Right renal cortex interstitium (tissue), 3 donors: ENCODE measurements at regions not wholly inside any gene's neighbourhood (a gene's known extent, or its start where the extent isn't known, plus 50 kb on each side); places are given as distances from the start of the nearest gene placed in this dataset.
"Not testable (repeated sequence)": the region's sequence is repeated elsewhere in the genome, so short reads cannot be mapped to it uniquely, and the experiment has no call there.

ENCODE experiments used
- DNase-seq, 3 donors: peaks; one replicate each; pipeline ENCODE4 v3.0.0-alpha.2; 2013; ENCODE audit warnings: low read depth in 3 of 3, low spot score in 2 of 3

DNA sequence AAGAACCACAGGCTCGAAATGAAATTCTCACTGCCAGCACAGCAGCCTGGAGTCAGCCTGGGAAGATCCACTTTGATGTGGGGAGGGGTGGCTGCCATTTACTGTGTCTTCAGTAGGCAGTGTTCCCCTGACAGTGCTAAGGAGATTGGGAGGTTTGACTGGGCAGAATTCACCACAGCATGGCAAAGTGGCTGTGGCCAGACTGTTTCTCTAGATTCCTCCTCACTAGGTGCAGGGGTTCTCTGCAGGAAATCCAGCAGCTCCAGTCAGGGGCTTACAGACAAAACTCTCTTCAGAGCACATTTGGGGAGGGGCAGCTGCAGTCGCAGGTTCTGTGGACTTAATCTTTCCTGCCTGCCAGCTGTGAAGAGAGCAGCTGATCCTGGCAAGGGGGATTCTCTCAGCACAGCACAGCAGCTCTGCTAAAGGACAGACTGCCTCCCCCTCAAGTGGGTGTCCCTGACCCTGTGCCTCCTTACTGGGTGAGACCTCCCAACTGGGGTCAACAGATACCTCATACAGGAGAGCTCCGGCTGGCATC is 1174.0 kb downstream of the RAPGEF2 start:
- DNase-seq = no peak

DNA sequence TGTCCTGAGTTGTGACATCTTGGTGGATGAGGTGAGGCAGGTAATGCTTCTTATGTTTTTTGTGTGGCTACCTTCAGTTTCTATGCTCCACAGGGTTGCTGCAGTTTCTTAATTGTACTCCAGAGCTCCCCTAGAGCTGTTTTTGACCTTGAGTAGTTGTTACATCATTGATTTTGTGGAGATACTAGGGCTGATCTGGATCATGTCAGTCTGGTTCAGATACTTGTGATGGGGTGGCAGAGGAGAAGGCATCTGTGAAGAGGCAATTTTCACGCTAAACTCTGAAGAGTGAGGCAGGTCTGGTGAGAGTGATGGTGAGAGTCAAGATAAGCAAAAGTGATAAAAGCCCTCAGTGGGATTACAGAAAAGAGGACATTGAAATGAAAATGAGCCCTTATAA is 1180.2 kb downstream of the RAPGEF2 start:
- DNase-seq = no peak

DNA sequence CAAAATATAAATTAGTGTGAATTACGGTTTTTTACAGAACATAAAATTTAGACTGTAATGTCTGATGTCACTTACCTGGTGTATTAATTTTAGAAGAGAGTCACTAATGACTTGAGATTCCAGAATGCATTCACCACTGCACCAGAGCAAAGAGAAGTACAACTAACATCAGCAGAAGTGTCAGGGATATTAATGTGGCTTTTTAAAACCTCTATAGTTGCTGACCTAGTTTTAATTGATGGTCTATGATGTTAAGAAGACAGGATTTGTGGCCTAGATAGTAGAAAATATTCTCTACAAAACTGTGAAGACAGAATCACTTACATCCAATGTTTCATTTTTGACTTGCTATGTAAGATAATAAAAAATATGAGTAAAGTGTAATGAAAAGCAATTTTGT is 1181.6 kb downstream of the RAPGEF2 start:
- no peak for DNase-seq

DNA sequence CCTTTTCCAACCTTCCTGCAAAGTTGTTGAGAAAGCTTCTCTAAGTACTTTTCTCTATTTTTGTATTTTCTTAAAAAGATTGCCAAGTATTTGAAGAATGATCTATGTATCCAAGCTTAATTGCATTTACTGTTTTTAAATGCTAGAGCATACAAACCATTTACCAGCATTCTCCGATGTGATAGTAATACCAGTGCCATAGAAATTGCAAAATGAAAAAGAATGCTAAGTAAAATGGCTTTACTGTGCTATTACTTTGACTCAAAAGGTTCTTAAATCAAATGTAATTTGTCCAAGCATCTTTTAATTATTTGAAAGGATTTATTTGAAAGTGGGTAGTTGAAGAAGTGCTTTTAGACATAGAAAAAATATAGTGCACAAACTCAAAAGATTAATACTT is 1183.2 kb downstream of the RAPGEF2 start:
- no peak for DNase-seq

DNA sequence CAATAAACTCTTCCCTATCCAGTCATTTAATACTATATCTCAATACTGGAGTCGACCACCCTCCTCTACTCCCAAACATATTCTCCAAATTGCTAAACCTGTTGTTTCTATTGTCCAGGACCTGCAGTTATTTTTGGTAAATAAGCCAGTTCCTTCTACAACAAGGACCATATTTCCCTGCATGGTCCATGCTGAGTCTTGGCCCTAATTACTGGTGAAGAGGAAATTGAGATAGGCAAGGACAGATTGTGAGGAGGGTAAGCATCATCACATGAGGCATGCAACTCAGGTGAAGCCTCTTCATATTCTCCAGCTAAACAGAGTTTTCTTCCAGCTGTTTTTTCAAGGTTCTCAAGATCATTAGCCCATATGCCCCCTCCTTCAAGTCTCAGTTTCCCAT is 1193.6 kb downstream of the RAPGEF2 start:
- no peak for DNase-seq

DNA sequence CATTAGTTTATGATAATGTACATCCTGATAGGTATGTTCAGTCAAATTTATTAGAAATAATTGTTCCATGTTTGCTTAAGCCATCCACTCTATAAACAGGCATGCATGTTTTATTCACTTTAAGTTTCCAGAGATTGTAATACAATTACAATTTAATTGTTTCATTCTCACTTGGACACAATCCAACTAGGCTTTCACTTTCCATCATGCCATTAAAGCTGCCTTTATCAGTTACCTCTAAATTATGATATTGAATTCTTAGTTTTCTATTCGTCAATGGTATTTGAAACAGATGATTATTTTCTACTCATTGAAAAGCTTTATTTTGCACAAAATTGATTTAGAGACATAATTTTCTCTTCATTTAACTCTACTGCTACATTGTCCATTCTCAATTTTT is 1196.3 kb downstream of the RAPGEF2 start:
- DNase-seq = no peak

DNA sequence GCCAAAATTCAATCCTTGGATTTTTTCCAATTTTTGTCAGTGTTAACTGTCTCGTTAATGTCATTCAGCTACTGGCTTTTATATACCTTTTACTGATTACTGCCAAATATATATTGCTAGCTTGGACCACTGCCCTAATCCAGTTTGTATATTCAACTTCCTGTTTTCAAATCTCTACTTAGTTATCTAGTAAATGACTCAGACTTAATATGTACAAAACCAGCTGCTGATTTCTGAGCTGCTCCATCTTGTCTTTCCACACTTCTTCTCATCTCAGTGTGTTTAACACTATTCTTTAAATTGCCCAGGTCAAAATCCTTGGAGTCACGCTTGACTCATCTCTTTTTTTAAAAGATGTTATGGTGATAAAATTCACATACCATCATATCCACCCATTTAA is 1196.7 kb downstream of the RAPGEF2 start:
- DNase-seq = no peak

DNA sequence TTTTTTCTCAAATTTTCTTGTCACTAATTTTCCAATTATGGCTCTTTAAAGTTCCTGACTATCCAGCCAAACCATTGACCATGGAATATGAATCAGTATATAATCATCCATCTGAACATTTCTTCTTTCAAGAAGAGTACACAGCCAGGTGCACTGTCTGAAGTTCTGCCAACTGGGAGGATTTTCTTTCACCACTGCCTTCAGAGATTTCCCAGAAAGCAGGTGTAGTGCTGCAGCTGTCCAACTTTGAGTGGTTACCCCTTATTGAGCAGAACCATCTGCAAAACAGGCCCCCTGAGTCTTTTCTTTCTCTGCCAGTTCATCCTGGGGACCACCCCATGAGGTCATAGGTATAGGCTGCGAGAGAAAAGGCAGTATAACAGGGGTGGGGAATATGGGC is 1213.2 kb downstream of the RAPGEF2 start:
- DNase-seq = no peak

DNA sequence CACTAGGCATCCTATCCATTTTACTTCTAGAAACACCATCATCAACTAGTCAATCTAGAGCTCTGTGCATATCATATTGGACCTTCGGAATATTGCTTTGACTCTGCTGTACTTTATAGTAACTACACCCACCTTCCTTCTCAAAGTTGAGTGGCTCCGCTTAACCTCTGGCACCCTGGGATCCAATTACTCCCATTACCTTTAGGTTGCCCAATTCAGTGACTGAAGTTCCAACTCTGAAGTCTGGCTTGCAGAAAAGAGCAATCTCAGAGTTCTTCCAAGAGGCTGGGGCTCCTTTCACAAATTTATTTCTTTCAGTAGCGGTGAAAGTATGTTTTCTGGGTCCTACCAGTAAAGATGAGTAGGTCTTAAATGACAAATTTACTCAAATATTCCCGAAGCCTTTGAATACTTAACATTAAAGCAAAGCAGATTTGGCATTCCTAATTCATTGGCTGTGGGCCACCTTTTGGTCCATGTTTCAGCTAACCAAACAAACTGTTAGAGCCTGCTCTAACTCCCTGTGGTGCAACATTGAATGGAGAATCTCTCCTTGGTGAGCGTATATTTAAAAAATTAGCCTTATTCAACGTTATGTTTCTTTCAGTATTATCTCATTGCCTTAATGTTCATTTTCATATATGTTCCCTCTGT is 1215.8 kb downstream of the RAPGEF2 start:
- no peak for DNase-seq

DNA sequence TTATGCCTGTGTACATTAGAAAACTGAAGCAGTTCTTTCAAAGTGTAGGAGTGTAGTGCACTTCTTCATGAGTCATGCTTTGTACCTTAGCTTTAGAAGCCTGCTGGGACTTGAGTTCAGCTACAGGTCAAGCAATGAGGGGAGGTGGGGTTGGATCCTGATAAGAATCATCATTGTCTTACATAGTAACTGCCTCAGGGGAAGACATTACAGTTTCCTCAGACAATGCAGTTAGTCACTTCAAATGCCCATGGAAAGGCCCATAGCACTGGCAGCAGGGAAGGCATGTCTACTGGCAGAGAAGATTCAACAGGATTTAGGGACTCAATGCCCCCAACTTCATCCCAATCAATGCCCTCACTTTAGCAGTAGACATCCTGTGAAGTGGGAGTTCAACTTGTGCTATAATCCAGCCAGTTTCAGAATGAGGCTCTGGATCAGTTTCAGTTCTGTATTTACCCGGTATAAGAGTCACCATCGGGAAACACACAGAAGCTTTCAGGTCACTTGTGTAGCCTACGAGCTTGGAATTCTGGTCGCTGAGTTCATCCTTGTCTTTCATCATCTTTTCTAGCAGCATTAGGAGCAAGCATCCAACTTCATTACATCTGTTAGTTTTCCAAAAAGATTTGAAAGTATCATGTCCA is 1216.5 kb downstream of the RAPGEF2 start:
- no peak for DNase-seq

DNA sequence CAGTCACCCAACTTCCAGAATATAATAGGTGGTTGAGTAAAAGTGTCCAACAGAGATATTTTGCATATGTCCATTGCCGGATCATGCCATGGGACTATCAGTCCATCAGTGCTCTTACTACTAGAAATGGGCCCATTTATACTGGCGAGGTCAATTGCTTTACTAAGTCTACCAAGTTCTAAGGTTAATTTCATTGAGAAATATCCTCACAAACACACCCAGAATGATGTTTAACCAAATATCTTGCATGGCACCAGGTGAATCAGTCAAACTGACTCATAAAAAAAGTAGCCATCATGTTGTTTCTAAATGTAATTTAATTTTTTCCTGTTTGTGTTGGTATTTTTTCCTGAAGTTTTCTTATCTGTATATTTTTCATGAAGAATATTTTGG is 1217.0 kb downstream of the RAPGEF2 start:
- DNase-seq = no peak

DNA sequence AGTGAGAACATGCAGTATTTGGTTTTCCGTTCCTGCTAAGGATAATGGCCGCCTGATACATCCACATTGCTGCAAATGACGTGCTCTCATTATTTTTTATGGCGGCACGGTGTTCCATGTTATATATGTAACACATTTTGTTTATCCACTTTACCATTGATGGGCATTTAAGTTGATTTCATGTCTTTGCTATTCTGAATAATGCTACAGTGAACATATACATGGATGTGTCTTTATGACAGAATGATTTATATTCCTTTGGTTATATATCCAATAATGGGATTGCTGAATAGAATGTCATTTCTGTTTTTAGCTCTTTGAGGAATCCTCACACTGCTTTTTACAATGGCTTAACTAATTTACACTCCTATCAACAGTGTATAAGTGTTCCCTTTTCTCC is 1223.2 kb downstream of the RAPGEF2 start:
- DNase-seq = no peak

DNA sequence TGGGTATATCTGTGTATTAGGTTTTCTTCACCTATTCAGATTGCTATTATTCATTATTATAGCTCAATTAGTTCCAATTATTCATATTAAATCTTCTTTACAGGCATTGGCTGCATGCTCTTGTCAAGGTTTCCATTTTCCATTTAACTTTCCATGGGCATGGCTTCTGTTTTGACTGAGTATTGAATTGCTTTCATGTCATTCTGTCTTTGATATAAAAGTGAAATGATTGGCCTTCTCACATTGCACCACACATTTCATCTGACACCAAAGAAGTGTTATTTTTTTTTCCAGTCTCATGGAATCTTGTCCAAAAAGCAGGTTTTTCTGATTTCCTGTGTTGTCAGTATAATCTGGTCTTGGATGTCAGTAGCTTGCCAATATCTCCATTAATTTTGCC is 1244.3 kb downstream of the RAPGEF2 start:
- DNase-seq = no peak

DNA sequence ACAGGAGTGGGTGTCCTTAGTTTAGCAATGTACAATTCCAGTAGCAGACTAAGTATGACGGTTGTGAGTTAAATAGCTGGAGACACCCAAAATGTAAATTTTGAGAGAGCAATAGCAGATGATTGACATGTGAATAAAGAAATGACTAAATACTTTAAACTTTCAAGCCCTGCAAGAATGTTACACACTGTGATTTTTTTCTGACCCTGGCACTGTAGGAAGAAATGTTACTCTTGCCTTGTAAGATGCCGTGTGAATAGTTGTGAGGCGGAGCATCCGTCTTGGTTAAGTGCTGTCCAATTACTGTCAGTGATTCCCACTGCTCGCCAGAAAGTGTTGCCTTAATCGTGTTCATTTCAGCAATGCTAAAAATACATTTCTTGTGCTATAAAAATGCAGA is 1248.1 kb downstream of the RAPGEF2 start:
- DNase-seq = no peak

DNA sequence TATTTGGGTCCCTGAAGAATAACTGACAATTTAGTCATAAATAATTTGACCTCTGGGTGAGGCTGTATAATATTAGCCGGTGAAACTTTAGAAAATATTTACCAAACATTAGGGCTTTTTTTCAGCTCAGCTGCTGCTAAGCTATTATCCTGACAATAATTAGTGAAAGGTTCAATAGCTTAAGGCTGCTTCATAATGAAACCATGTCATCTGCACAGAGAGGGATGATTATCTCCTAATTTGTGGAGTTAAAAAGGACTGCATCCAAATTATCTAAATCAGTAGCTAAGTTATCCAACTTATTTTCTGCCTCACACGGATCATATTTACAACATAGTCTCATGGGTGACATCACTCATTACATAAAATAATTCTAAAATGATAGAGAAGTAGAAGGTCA is 1249.8 kb downstream of the RAPGEF2 start:
- no peak for DNase-seq

DNA sequence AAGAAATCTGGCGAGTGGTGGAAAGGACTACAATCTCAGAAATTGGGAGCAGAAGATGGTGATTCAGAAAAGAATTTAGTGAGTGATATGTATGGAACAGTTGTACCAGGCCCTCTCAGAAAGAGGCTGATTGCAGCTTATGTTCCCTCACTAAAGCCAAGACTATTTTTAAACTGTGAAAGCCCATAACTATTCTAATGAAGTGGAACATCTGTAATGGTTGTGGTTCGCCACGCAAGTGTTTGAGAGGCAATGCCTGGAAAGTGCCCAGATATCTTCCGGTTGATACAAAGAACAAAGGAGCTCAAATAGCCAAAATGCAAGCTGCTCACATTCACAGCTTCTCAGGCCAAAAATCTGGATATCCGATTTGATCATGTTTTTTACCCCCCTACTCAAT is 1250.7 kb downstream of the RAPGEF2 start:
- no peak for DNase-seq

DNA sequence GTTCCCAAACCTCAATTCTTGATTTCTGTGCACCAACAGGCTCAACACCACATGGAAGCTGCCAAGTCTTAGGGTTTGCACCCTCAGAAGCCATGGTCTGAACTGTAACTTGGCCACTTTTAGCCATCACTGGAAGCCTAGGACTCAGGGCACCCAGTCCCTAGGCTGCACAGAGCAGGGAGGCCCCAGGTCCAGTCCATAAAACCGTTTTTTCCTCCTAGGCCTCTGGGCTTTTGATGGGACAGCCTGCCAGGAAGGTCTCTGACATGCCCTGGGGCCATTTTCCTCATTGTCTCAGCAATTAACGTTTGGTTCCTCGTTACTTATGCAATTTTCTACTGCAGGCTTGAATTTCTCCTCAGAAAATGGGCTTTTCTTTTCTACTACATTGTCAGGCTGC is 1259.6 kb downstream of the RAPGEF2 start:
- DNase-seq = no peak

DNA sequence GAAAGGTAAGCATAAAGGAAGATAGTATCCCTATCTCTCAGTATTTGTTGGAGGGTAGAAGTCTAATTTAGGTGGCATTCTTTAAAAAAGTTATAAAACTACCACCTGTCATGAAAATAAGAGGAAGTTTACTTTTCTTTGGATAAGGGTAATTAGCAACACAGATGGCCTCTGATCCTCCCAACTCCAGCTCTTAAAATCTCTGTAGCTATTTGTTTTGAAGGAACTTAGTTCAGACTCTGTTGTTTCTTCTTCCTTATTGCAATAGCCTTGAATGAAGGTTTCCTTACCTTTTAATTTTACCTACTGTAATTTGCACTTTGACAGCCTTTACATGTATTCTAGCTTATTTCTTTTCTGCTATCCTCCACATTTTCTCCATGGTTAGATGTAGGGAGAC is 1261.3 kb downstream of the RAPGEF2 start:
- DNase-seq = no peak

DNA sequence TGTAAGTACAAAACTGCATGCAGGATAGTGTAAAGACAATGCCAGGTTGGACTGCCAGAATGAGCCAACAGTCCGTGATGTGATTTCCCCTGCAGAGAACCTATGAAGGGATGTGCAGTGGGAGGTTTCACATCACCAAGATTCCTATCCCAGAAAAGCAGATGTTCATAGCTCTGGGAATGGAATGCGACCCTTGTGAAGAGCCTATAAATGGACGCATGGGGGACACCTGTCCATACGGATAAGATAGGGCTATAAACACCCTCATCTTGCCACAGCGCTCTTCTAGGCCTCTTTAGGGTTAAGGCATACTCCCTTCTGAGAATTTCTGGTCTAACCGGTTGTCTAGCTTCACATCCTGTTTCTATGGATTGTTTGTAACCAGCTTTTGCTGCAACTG is 1261.8 kb downstream of the RAPGEF2 start:
- not testable (repeated sequence) for DNase-seq

DNA sequence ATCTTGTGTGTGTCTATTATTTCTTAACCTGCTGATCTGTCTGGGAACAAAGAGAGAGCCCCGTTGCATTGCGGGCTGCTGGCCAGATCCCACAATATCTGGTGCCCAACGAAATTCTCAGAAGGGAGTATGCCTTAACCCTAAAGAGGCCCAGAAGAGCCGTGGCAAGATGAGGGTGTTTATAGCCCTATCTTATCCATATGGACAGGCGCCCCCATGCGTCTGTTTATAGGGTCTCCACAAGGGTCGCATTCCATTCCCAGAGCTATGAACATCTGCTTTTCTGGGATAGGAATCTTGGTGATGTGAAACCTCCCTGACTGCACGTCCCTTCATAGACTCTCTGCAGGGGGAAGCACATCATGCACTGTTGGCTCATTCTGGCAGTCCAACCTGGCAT is 1262.5 kb downstream of the RAPGEF2 start:
- not testable (repeated sequence) for DNase-seq

DNA sequence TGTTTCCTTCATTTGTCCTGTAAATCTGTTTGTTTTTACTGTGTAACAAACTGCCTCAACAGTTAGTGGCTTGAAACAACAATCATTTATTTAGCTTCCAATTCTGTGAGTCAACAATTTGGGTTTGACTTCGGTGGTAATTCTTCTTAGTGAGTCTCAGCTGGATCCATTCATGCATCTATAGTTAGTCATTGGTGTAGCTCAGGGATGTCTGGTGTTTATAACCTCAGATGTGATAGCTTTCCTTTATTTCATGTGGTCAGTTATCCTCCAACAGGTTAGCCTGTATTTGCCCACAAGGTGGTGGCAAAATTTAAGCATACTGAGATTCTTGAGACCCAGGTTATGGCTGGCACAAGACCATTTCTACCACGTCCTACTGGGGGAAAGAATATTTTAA is 1267.2 kb downstream of the RAPGEF2 start:
- DNase-seq = no peak

DNA sequence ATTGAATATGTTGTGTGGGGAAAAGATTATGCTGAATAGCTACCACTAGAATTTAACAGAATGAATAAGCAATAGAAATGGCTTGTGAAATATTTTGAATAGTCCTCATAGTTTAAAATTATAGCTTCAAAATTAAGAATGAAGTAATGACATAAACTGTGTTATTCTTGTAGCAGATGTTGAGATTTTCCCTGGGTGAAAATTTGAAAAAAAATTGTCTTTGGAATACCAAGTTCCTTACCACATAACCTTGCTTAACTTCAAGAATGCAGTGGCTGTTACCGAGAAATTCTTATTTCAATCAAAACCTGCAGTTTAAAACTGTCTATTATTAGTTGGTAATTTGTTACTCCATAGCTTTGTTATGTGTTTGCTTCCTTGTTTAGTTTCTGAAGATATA is 1268.6 kb downstream of the RAPGEF2 start:
- no peak for DNase-seq

DNA sequence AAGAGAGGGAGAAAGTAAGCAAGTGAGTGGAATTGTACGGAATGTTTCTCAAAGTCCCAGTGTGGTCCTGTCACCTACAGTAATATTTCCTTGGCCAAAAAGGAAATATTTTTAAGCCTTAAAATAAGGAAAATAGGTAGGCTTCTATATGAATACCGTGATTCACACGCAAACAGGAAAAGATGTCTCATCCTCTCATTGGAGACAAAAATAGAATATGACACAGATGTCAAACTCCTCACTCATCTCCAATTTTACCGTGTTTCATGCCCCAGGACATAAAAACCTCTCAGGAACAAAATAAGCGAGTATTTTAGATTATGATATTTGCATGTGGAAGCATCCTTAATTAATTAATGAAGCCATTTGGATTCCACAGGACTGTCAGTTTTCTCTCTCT is 1269.5 kb downstream of the RAPGEF2 start:
- no peak for DNase-seq
